ENCODE measurements at regions not wholly inside any gene's neighbourhood (a gene's known extent, or its start where the extent isn't known, plus 50 kb on each side); places are given as distances from the start of the nearest gene placed in this dataset.
"Not testable (repeated sequence)": the region's sequence is repeated elsewhere in the genome, so short reads cannot be mapped to it uniquely, and the experiment has no call there.

DNA sequence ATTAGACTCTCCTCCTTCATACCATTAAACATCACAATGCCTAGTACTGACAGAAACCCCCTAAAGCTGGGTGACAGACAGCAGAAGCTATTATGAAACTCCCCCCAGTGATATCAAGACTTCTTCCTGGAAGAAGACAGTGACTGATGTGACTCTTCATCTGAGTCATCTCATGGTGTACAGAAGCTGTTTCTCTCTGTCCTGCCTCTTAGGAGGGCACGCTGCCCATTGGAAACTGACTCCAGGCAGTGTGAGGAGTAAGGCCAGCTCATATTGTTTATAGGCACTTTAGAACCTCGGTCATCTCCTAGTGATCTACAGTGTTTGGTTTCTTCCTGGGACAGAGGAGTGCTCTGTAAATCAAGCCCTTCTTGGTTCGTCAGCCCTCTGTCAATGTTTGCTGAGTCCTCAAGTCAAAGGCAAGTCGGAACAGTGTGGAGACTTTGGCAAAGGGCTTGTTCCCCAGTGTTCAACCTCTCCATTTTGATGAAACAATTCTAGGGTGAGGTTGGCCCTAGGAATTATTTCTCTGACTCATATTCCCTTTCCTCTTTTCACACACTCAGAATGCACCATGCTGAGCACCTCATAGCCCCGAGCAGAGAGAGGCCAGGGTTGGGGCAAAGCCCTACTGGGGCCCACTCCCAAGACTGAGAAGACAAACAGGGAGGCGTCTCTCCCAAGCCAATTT, 172.5 kb upstream of the TMEM45B start:
- no peaks in the 10 kb centered on the region for H3K36me3 ChIP-seq
- no peaks in the 10 kb centered on the region for H3K9me3 ChIP-seq (replicated peaks in 1 of 11)
- no peak overlapping the region for H3K9ac ChIP-seq
- no peaks in the 10 kb centered on the region for H4K20me1 ChIP-seq
- no peak overlapping the region for H3K4me2 ChIP-seq
- H3K27ac ChIP-seq = no peak overlapping the region
- H3K4me1 ChIP-seq = no peaks in the 10 kb centered on the region
- H3K4me3 ChIP-seq = no peak overlapping the region
- H3K27me3 ChIP-seq = no peaks in the 10 kb centered on the region
- TF ChIP-seq Cebpa-rat (IDR thresholded peaks at IDR 0.05) = no peak

DNA sequence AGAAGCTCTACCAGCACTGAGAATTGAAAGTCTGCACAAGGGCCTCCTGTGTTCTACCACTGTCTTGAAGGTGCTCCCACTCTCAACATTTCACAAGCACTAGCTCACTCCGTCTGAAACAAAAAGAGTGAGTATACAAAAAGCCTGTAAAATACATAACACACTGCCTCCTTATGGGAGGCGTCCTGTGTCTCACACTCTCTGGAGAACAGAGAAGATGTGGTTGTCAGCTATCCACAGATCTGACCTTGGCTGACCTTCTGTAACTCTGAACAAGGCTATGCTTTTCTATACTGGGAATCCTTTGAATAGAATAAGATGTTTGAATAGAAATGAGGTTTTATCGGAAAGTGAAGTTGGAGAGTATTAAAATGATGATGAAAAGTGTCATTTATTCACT, 171.3 kb upstream of the TMEM45B start:
- Histone ChIP-seq H3K27me3 (no peaks in the 10 kb centered on the region), H3K4me3 (no peak overlapping the region), H3K4me2 (no peak overlapping the region), H3K4me1 (no peaks in the 10 kb centered on the region), H3K36me3 (no peaks in the 10 kb centered on the region), H3K27ac (no peak overlapping the region), H3K9me3 (replicated peaks in 1 of 11) (no peaks in the 10 kb centered on the region), H4K20me1 (no peaks in the 10 kb centered on the region), H3K9ac (no peak overlapping the region)
- TF ChIP-seq Cebpa-rat (IDR thresholded peaks at IDR 0.05) = no peak

DNA sequence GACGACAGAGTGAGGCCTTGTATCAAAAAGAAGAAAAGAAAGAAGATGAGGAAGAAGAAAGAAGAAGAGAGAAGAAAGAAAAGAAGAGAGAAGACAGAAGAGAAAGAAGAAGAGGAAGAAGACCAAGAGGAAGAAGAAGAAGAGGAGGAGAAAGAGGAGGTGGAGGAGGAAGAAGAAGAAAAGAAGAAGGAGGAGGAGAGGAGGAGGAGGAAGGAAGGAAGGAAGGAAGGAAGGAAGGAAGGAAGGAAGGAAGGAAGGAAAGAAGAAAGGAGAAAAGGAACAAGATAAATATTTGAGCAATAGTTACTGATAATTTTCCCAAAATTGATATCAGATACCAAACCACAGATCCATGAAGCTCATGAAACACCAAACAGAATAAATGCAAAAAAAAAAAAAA, 169.7 kb upstream of the TMEM45B start:
- Histone ChIP-seq H3K27me3 (no peaks in the 10 kb centered on the region), H3K27ac (no peak overlapping the region)
- TF ChIP-seq Cebpa-rat (IDR thresholded peaks at IDR 0.05) = no peak

DNA sequence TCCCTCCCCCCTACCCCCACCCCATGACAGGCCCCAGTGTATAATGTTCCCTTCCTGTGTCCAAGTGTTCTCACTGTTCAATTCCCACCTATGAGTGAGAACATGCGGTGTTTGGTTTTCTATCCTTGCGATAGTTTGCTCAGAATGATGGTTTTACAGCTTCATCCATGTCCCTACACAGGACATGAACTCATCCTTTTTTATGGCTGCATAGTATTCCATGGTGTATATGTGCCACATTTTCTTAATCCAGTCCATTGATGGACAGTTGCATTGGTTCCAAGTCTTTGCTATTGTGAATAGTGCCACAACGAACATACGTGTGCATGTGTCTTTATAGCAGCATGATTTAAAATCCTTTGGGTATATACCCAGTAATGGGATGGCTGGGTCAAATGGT, 165.6 kb upstream of the TMEM45B start:
- not testable (repeated sequence) for H3K27ac ChIP-seq, H4K20me1 ChIP-seq, H3K36me3 ChIP-seq, H3K4me2 ChIP-seq, H3K4me3 ChIP-seq, H3K9ac ChIP-seq, H3K4me1 ChIP-seq, H3K27me3 ChIP-seq
- H3K9me3 ChIP-seq (replicated peaks in 1 of 11) = peaks cover 13 to 25% (median 16%) of the 10 kb centered on the region in 11 experiments

More for the DNA sequence above, 169.7 kb upstream of the TMEM45B start:
- Histone ChIP-seq H3K9ac (no peak overlapping the region), H3K9me3 (replicated peaks in 1 of 11) (no peaks in the 10 kb centered on the region), H3K4me2 (no peak overlapping the region), H3K36me3 (no peaks in the 10 kb centered on the region), H4K20me1 (no peaks in the 10 kb centered on the region), H3K4me1 (no peaks in the 10 kb centered on the region), H3K4me3 (no peak overlapping the region)

DNA sequence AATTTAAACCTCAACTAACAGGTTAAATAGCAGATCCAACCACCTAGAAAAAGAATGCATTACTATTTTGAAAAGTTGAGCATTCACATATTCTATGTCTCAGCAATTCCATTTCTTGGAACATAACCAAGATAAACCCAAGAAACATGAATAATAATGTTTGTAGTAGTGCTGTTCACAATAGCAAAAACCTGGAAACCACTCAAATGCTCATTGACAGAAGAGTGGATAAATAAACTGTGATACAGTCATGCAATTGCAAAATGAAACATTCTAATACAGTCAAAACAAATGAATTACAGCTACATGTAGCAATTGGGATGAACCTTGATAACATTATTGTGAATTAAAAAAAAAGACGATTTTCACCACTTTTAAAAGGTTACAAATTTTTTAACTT, 162.8 kb upstream of the TMEM45B start:
- TF ChIP-seq Cebpa-rat (IDR thresholded peaks at IDR 0.05) = no peak
- H3K9me3 ChIP-seq (replicated peaks in 1 of 11) = peaks cover 27 to 43% (median 32%) of the 10 kb centered on the region in 11 experiments

DNA sequence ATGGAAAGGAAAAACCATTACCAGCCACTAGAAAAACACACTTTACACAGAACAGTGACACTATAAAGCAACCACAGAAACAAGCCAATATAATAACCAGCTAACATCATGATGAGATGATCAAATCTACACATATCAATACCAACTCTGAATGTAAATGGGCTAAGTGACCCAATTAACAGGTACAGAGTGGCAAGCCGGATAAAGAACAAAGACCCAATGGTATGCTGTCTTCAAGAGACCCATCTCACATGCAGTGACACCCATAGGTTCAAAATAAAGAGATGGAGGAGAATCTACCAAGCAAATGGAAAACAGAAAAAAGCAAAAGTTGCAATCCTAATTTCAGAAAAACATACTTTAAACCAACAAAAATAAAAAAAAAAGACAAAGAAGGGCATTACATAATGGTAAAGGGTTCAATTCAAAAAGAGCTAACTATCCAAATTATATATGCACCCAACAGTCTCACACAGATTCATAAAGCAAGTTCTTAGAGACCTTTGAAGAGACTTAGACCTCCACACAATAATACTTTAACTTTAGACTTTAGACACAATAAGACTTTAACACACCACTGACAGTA, 160.3 kb upstream of the TMEM45B start:
- no peak overlapping the region for H3K4me2 ChIP-seq
- H3K9ac ChIP-seq = no peak overlapping the region
- H3K9me3 ChIP-seq (replicated peaks in 1 of 11) = peaks cover 27 to 43% (median 32%) of the 10 kb centered on the region in 11 experiments
- 0 out of 22 replicates have a peak, but pooled peaks cover 0 to 5% (median 0%) of the 10 kb centered on the region in 11 experiments for H3K36me3 ChIP-seq
- no peak overlapping the region for H3K27ac ChIP-seq
- H4K20me1 ChIP-seq = no peaks in the 10 kb centered on the region
- H3K4me3 ChIP-seq = no peak overlapping the region
- H3K27me3 ChIP-seq = no peaks in the 10 kb centered on the region
- TF ChIP-seq Cebpa-rat (IDR thresholded peaks at IDR 0.05) = no peak
- H3K4me1 ChIP-seq = no peaks in the 10 kb centered on the region

More for the DNA sequence above, 162.8 kb upstream of the TMEM45B start:
- H3K4me2 ChIP-seq = no peak overlapping the region
- H3K27ac ChIP-seq = no peak overlapping the region
- H3K9ac ChIP-seq = no peak overlapping the region
- no peaks in the 10 kb centered on the region for H3K27me3 ChIP-seq
- H3K36me3 ChIP-seq = 0 out of 22 replicates have a peak, but pooled peaks cover 0 to 5% (median 0%) of the 10 kb centered on the region in 11 experiments
- H4K20me1 ChIP-seq = no peaks in the 10 kb centered on the region
- H3K4me1 ChIP-seq = no peaks in the 10 kb centered on the region
- no peak overlapping the region for H3K4me3 ChIP-seq

DNA sequence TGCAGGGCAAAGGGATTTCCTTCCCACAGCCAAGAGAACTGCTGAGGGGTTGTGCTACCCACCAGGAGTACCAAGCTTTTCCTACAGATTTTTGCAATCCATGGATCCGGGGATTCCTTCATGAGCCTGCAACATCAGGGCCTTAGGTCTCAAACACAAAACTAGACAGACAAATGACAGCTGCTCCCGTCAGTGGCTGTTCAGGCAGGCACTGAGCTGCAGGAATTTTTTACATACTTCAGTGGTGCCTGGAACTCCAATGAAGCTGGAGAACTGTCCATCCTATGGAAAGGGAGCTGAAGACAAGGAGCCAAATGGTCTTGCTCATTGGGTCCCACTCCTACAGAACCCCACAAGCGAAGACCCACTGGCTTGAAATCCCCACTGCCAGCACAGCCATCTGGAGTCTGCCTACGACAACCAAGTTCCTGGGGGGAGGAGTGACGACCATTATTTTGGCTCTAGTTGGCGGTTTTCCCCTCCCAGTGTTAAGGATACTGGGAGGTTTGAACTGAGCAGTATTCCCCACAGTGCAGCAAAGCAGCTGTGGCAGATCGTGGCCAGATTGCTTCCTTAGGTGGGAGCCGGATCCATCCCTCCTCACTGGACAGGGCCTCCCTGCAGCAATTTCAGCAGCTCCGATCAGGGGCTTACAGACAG, 157.7 kb upstream of the TMEM45B start:
- Histone ChIP-seq H3K9me3 (replicated peaks in 1 of 11) (peaks cover 27 to 49% (median 39%) of the 10 kb centered on the region in 11 experiments), H3K9ac (no peak overlapping the region), H3K4me1 (no peaks in the 10 kb centered on the region), H3K36me3 (0 out of 22 replicates have a peak, but pooled peaks cover 0 to 5% (median 0%) of the 10 kb centered on the region in 11 experiments), H3K4me3 (no peak overlapping the region), H4K20me1 (no peaks in the 10 kb centered on the region), H3K4me2 (no peak overlapping the region), H3K27ac (no peak overlapping the region), H3K27me3 (no peaks in the 10 kb centered on the region)
- no peak for TF ChIP-seq Cebpa-rat (IDR thresholded peaks at IDR 0.05)

DNA sequence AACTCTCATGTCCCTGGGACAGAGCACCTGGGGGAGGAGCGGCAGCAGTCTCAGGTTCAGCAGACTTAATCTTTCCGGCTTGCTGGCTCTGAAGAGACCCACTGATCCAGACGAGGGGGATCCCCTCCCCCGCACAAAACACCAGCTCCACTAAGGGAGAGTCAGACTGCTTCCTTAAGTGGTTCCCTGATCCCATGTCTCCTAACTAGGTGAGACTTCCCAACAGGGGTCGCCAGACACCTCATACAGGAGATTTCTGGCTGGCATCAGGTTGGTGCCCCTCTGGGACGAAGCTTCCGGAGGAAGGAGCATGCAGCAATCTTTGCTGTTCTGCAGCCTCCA, 157.2 kb upstream of the TMEM45B start:
- Histone ChIP-seq H3K4me3 (no peak overlapping the region), H3K27me3 (no peaks in the 10 kb centered on the region), H3K4me1 (no peaks in the 10 kb centered on the region), H4K20me1 (no peaks in the 10 kb centered on the region), H3K9me3 (replicated peaks in 1 of 11) (peaks cover 27 to 47% (median 39%) of the 10 kb centered on the region in 11 experiments), H3K27ac (no peak overlapping the region), H3K9ac (no peak overlapping the region), H3K36me3 (0 out of 22 replicates have a peak, but pooled peaks cover 0 to 5% (median 0%) of the 10 kb centered on the region in 11 experiments), H3K4me2 (no peak overlapping the region)
- no peak for TF ChIP-seq Cebpa-rat (IDR thresholded peaks at IDR 0.05)

DNA sequence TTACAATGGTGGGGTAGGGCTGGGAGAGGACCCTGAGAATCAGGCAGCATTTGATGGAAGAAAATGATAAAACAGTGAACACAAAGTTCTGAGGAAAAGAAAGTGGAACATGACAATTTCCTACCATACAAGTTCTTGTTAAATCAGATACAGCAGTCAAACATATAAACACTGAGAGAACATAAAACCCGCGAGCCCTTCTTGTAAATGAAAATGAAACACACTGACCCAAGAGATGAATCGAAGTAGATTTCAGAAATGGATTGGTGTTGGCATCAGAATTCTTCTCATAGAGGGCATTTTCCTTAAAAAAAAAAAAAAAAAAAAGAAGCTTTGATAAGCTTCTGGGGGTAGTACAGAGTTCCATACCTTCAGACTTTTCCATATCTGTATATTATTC, 134.7 kb upstream of the TMEM45B start:
- H3K27me3 ChIP-seq = no peaks in the 10 kb centered on the region
- H3K36me3 ChIP-seq = no peaks in the 10 kb centered on the region
- H3K9ac ChIP-seq = no peak overlapping the region
- H3K4me1 ChIP-seq = no peaks in the 10 kb centered on the region
- no peak overlapping the region for H3K4me3 ChIP-seq
- no peak overlapping the region for H3K27ac ChIP-seq
- no peaks in the 10 kb centered on the region for H4K20me1 ChIP-seq
- no peak overlapping the region for H3K4me2 ChIP-seq
- no peak for TF ChIP-seq Cebpa-rat (IDR thresholded peaks at IDR 0.05)
- no peaks in the 10 kb centered on the region for H3K9me3 ChIP-seq (replicated peaks in 1 of 11)
